HG03520 (cell line): ENCODE measurements at regions not wholly inside any gene's neighbourhood (a gene's known extent, or its start where the extent isn't known, plus 50 kb on each side); places are given as distances from the start of the nearest gene placed in this dataset.

Source experiments
- ATAC-seq: cut with Tn5 transposase; IDR thresholded peaks from one replicate; pipeline ENCODE4 v1.9.1; 2021; ENCODE audit warnings: mild to moderate bottlenecking, moderate library complexity; ENCODE audit not compliant: unreplicated experiment

- no peak for ATAC-seq
These were observed 444.0 kb upstream of the MGMT start for GRCh38 chr10:129023082-129023481.

- no peak for ATAC-seq
These were observed 443.0 kb upstream of the MGMT start for GRCh38 chr10:129024046-129024445.

GRCh38 chr10:129025787-129026186 is 441.3 kb upstream of the MGMT start:
- no peak for ATAC-seq

- no peak for ATAC-seq
These were observed 439.1 kb upstream of the MGMT start for GRCh38 chr10:129027906-129028305.

GRCh38 chr10:129028451-129028850 is 438.6 kb upstream of the MGMT start:
- no peak for ATAC-seq

GRCh38 chr10:129029051-129029450 is 438.0 kb upstream of the MGMT start:
- ATAC-seq = no peak

- no peak for ATAC-seq
These were observed 437.0 kb upstream of the MGMT start for GRCh38 chr10:129029851-129030602.

- no peak for ATAC-seq
These were observed 436.5 kb upstream of the MGMT start for GRCh38 chr10:129030603-129030895.

GRCh38 chr10:129030996-129031843 is 435.8 kb upstream of the MGMT start:
- ATAC-seq = peak; percentile 71

- ATAC-seq = no peak
These were observed 435.2 kb upstream of the MGMT start for GRCh38 chr10:129031844-129032150.

GRCh38 chr10:129032372-129033313 is 434.4 kb upstream of the MGMT start:
- no peak for ATAC-seq

- no peak for ATAC-seq
These were observed 433.7 kb upstream of the MGMT start for GRCh38 chr10:129033340-129033739.

GRCh38 chr10:129033790-129034272 is 433.2 kb upstream of the MGMT start:
- no peak for ATAC-seq

GRCh38 chr10:129035052-129035827 is 431.8 kb upstream of the MGMT start:
- no peak for ATAC-seq

GRCh38 chr10:129038522-129038921 is 428.5 kb upstream of the MGMT start:
- ATAC-seq = no peak

- no peak for ATAC-seq
These were observed 427.4 kb upstream of the MGMT start for GRCh38 chr10:129039406-129040370.

GRCh38 chr10:129040377-129040776 is 426.7 kb upstream of the MGMT start:
- no peak for ATAC-seq

- no peak for ATAC-seq
These were observed 425.1 kb upstream of the MGMT start for GRCh38 chr10:129041916-129042315.
